Naive thymus-derived CD8-positive, alpha-beta T cell (primary cell): ENCODE measurements at regions not wholly inside any gene's neighbourhood (a gene's known extent, or its start where the extent isn't known, plus 50 kb on each side); places are given as distances from the start of the nearest gene placed in this dataset.

Source experiments
- ATAC-seq, 2 donors: fragments of 150-1000 bp; cut with Tn5 transposase in 1 of 2; sonication (Bioruptor Pico), chemical (Tn5 transposase) in 1 of 2; 1 replicate in 1 of 2; 2 replicates in 1 of 2; pipeline ENCODE4 v1.10.0; 2021; ENCODE audit warnings: mild to moderate bottlenecking in 2 of 2, moderate library complexity in 2 of 2
- POLR2A ChIA-PET: fragments of 350-600 bp; sonication (Branson Sonifier 250); formaldehyde crosslinking; loops from one replicate; lab custom pipeline; 2021; ENCODE audit warnings: antibody characterized with exemption; lab: Charles Lee
- DNase-seq, 10 donors: peaks; one replicate each; pipeline versions ENCODE4 v3.0.0 to v3.0.0-alpha.2; 2020 to 2022
- H3K27ac Mint-ChIP-seq, 10 donors: one replicate each; pipeline ENCODE4 v1.8.0; 2020 to 2022; ENCODE audit warnings: mild to moderate bottlenecking in 10 of 10, mixed read lengths in 10 of 10, moderate library complexity in 4 of 10, inconsistent platforms in 1 of 10
- H3K27me3 Mint-ChIP-seq, 5 donors: one replicate each; pipeline ENCODE4 v1.8.0; 2021 to 2022; ENCODE audit warnings: mixed read lengths in 5 of 5
- H3K36me3 Mint-ChIP-seq, 3 donors: one replicate each; pipeline ENCODE4 v1.8.0; 2020 to 2022; ENCODE audit warnings: mixed read lengths in 3 of 3, mild to moderate bottlenecking in 2 of 3, inconsistent platforms in 1 of 3
- H3K4me1 Mint-ChIP-seq, 4 donors: one replicate each; pipeline ENCODE4 v1.8.0; 2021 to 2022; ENCODE audit warnings: mixed read lengths in 4 of 4
- H3K4me3 Mint-ChIP-seq, 10 donors: one replicate each; pipeline ENCODE4 v1.8.0; 2020 to 2022; ENCODE audit warnings: mild to moderate bottlenecking in 10 of 10, mixed read lengths in 10 of 10, moderate library complexity in 6 of 10, inconsistent platforms in 1 of 10
- H3K9me3 Mint-ChIP-seq, 9 donors: one replicate each; pipeline ENCODE4 v1.8.0; 2020 to 2022; ENCODE audit warnings: mixed read lengths in 9 of 9, mild to moderate bottlenecking in 3 of 9, inconsistent platforms in 1 of 9, moderate library complexity in 1 of 9

- H3K9me3 Mint-ChIP-seq = peaks cover 0 to 3% (median 0%) of the 10 kb centered on the region in 9 donors
- H3K27ac Mint-ChIP-seq = no peak overlapping the region
- no peaks in the 10 kb centered on the region for H3K36me3 Mint-ChIP-seq
- no peak overlapping the region for H3K4me3 Mint-ChIP-seq
- DNase-seq (no peak), ATAC-seq (no peak)
- H3K4me1 Mint-ChIP-seq = no peaks in the 10 kb centered on the region
- POLR2A ChIA-PET = no interaction called here
- H3K27me3 Mint-ChIP-seq = peaks cover 0 to 3% (median 0%) of the 10 kb centered on the region in 5 donors
These were observed 79.9 kb downstream of the SLIT2 start for GRCh38 chr4:20331642-20332041.

GRCh38 chr4:20333141-20333715 is 81.5 kb downstream of the SLIT2 start:
- H3K27me3 Mint-ChIP-seq = peaks cover 0 to 3% (median 0%) of the 10 kb centered on the region in 5 donors
- H3K4me1 Mint-ChIP-seq = no peaks in the 10 kb centered on the region
- no peaks in the 10 kb centered on the region for H3K36me3 Mint-ChIP-seq
- H3K9me3 Mint-ChIP-seq = peaks cover 0 to 6% (median 0%) of the 10 kb centered on the region in 9 donors
- POLR2A ChIA-PET = no interaction called here
- no peak overlapping the region for H3K27ac Mint-ChIP-seq
- ATAC-seq (no peak), DNase-seq (no peak)
- H3K4me3 Mint-ChIP-seq = no peak overlapping the region

GRCh38 chr4:20337261-20337664 is 85.6 kb downstream of the SLIT2 start:
- H3K4me3 Mint-ChIP-seq = no peak overlapping the region
- H3K4me1 Mint-ChIP-seq = no peaks in the 10 kb centered on the region
- POLR2A ChIA-PET = no interaction called here
- ATAC-seq (no peak), DNase-seq (no peak)
- H3K9me3 Mint-ChIP-seq = peaks cover 0 to 8% (median 0%) of the 10 kb centered on the region in 9 donors
- no peaks in the 10 kb centered on the region for H3K27me3 Mint-ChIP-seq
- no peaks in the 10 kb centered on the region for H3K36me3 Mint-ChIP-seq
- no peak overlapping the region for H3K27ac Mint-ChIP-seq

GRCh38 chr4:20338841-20339240 is 87.1 kb downstream of the SLIT2 start:
- H3K9me3 Mint-ChIP-seq = peaks cover 0 to 11% (median 0%) of the 10 kb centered on the region in 9 donors
- ATAC-seq (no peak), DNase-seq (no peak)
- no peak overlapping the region for H3K4me3 Mint-ChIP-seq
- POLR2A ChIA-PET = interaction anchor here (0.6 kb wide), 1 partner anchor 200 kb away, joined by 3 read pairs; no protein-coding TSS in a partner anchor
- H3K27me3 Mint-ChIP-seq = no peaks in the 10 kb centered on the region
- no peaks in the 10 kb centered on the region for H3K36me3 Mint-ChIP-seq
- H3K27ac Mint-ChIP-seq = no peak overlapping the region
- H3K4me1 Mint-ChIP-seq = no peaks in the 10 kb centered on the region

- no peak overlapping the region for H3K4me3 Mint-ChIP-seq
- peaks cover 0 to 11% (median 0%) of the 10 kb centered on the region in 9 donors for H3K9me3 Mint-ChIP-seq
- ATAC-seq (no peak), DNase-seq (no peak)
- POLR2A ChIA-PET = no interaction called here
- no peaks in the 10 kb centered on the region for H3K4me1 Mint-ChIP-seq
- H3K27ac Mint-ChIP-seq = no peak overlapping the region
- H3K27me3 Mint-ChIP-seq = no peaks in the 10 kb centered on the region
- no peaks in the 10 kb centered on the region for H3K36me3 Mint-ChIP-seq
These were observed 89.5 kb downstream of the SLIT2 start for GRCh38 chr4:20341134-20341738.

- ATAC-seq (no peak), DNase-seq (no peak)
- Mint-ChIP-seq H3K9me3 (peaks cover 0 to 10% (median 0%) of the 10 kb centered on the region in 9 donors), H3K27ac (no peak overlapping the region), H3K27me3 (no peaks in the 10 kb centered on the region), H3K36me3 (no peaks in the 10 kb centered on the region), H3K4me3 (no peak overlapping the region), H3K4me1 (no peaks in the 10 kb centered on the region)
- POLR2A ChIA-PET = no interaction called here
These were observed 95.8 kb downstream of the SLIT2 start for GRCh38 chr4:20347531-20347930.

- Mint-ChIP-seq H3K4me3 (no peak overlapping the region), H3K27ac (no peak overlapping the region), H3K36me3 (no peaks in the 10 kb centered on the region), H3K9me3 (peaks cover 0 to 3% (median 0%) of the 10 kb centered on the region in 9 donors), H3K4me1 (no peaks in the 10 kb centered on the region), H3K27me3 (no peaks in the 10 kb centered on the region)
- POLR2A ChIA-PET = no interaction called here
- DNase-seq (no peak), ATAC-seq (no peak)
These were observed 96.7 kb downstream of the SLIT2 start for GRCh38 chr4:20348411-20348810.

- no peak overlapping the region for H3K4me3 Mint-ChIP-seq
These were observed 99.9 kb downstream of the SLIT2 start for GRCh38 chr4:20351360-20352162.

GRCh38 chr4:20352163-20352431 is 100.4 kb downstream of the SLIT2 start:
- H3K36me3 Mint-ChIP-seq = no peaks in the 10 kb centered on the region
- H3K27ac Mint-ChIP-seq = no peak overlapping the region
- H3K9me3 Mint-ChIP-seq = peaks cover 0 to 2% (median 0%) of the 10 kb centered on the region in 9 donors
- DNase-seq = no peak
- POLR2A ChIA-PET = no interaction called here
- no peaks in the 10 kb centered on the region for H3K27me3 Mint-ChIP-seq
- no peak for ATAC-seq
- H3K4me1 Mint-ChIP-seq = no peaks in the 10 kb centered on the region
- H3K4me3 Mint-ChIP-seq = no peak overlapping the region

More at GRCh38 chr4:20351360-20352162, 99.9 kb downstream of the SLIT2 start:
- ATAC-seq = no peak
- POLR2A ChIA-PET = no interaction called here
- Mint-ChIP-seq H3K4me1 (no peaks in the 10 kb centered on the region), H3K27me3 (no peaks in the 10 kb centered on the region), H3K27ac (no peak overlapping the region), H3K9me3 (peaks cover 0 to 2% (median 0%) of the 10 kb centered on the region in 9 donors), H3K36me3 (no peaks in the 10 kb centered on the region)
- no peak for DNase-seq

- POLR2A ChIA-PET = no interaction called here
These were observed 101.9 kb downstream of the SLIT2 start for GRCh38 chr4:20353646-20354045.

GRCh38 chr4:20354120-20354519 is 102.4 kb downstream of the SLIT2 start:
- POLR2A ChIA-PET = no interaction called here
- DNase-seq (no peak), ATAC-seq (no peak)
- Mint-ChIP-seq H3K27me3 (peaks cover 0 to 3% (median 0%) of the 10 kb centered on the region in 5 donors), H3K9me3 (peaks cover 0 to 3% (median 0%) of the 10 kb centered on the region in 9 donors), H3K27ac (no peak overlapping the region), H3K4me1 (no peaks in the 10 kb centered on the region), H3K36me3 (no peaks in the 10 kb centered on the region), H3K4me3 (no peak overlapping the region)

More at GRCh38 chr4:20353646-20354045, 101.9 kb downstream of the SLIT2 start:
- Mint-ChIP-seq H3K27me3 (peaks cover 0 to 3% (median 0%) of the 10 kb centered on the region in 5 donors), H3K4me3 (no peak overlapping the region), H3K4me1 (no peaks in the 10 kb centered on the region), H3K9me3 (peaks cover 0 to 2% (median 0%) of the 10 kb centered on the region in 9 donors), H3K27ac (no peak overlapping the region), H3K36me3 (no peaks in the 10 kb centered on the region)
- DNase-seq (no peak), ATAC-seq (no peak)

- ATAC-seq = no peak
- Mint-ChIP-seq H3K4me3 (no peak overlapping the region), H3K36me3 (no peaks in the 10 kb centered on the region), H3K9me3 (peaks cover 0 to 13% (median 0%) of the 10 kb centered on the region in 9 donors), H3K27ac (no peak overlapping the region), H3K4me1 (no peaks in the 10 kb centered on the region), H3K27me3 (peaks cover 0 to 3% (median 0%) of the 10 kb centered on the region in 5 donors)
- POLR2A ChIA-PET = no interaction called here
- DNase-seq = no peak
These were observed 104.9 kb downstream of the SLIT2 start for GRCh38 chr4:20356565-20356964.

GRCh38 chr4:20358110-20358509 is 106.4 kb downstream of the SLIT2 start:
- peaks cover 0 to 5% (median 0%) of the 10 kb centered on the region in 5 donors for H3K27me3 Mint-ChIP-seq
- no peaks in the 10 kb centered on the region for H3K4me1 Mint-ChIP-seq
- H3K4me3 Mint-ChIP-seq = no peak overlapping the region
- H3K27ac Mint-ChIP-seq = no peak overlapping the region
- POLR2A ChIA-PET = no interaction called here
- H3K9me3 Mint-ChIP-seq = peaks cover 0 to 13% (median 0%) of the 10 kb centered on the region in 9 donors
- ATAC-seq (no peak), DNase-seq (no peak)
- no peaks in the 10 kb centered on the region for H3K36me3 Mint-ChIP-seq
